Panc1 (cell line): ENCODE measurements at regions not wholly inside any gene's neighbourhood (a gene's known extent, or its start where the extent isn't known, plus 50 kb on each side); places are given as distances from the start of the nearest gene placed in this dataset.

Source experiments
- ATAC-seq: fragments of 200-7000 bp; cut with Tn5 transposase; 2 replicates; pipeline ENCODE4 v1.9.1; 2020; ENCODE audit warnings: mild to moderate bottlenecking, moderate library complexity
- BruUV-seq: library from RNA; stranded (reverse); fragments of 400-500 nt; replicated peaks from 2 replicates; lab custom pipeline; 2021; lab: Mats Ljungman, UMichigan
- CTCF ChIA-PET: fragments of 300-600 bp; sonication (Branson Sonifier 250); formaldehyde crosslinking; loops from one replicate; lab custom pipeline; 2022; ENCODE audit warnings: antibody characterized with exemption; lab: Charles Lee
- POLR2A ChIA-PET: fragments of 300-600 bp; sonication (Branson Sonifier 250); formaldehyde crosslinking; loops from one replicate; lab custom pipeline; 2022; ENCODE audit warnings: antibody characterized with exemption; lab: Charles Lee
- DNase-seq: peaks from one replicate; pipeline ENCODE4 v3.0.0-alpha.2; 2010; ENCODE audit warnings: low read depth, low spot score
- H3K27ac ChIP-seq: 2 replicates; pipeline ENCODE4 v1.5.1; 2011; ENCODE audit warnings: mild to moderate bottlenecking, low read length, inconsistent platforms
- H3K27me3 ChIP-seq: fragments of 200-500 bp; sonication (Bioruptor generic); 2 replicates; pipeline ENCODE4 v1.6.0; 2014; ENCODE audit warnings: low read length, inconsistent platforms; ENCODE audit not compliant: control insufficient read depth, insufficient read depth
- H3K36me3 ChIP-seq: fragments of 200-500 bp; sonication (Bioruptor generic); 2 replicates; pipeline ENCODE4 v1.5.1; 2014; ENCODE audit warnings: inconsistent platforms, mild to moderate bottlenecking, low read length, moderate library complexity; ENCODE audit not compliant: control insufficient read depth, insufficient read depth
- H3K4me1 ChIP-seq: 2 replicates; pipeline ENCODE4 v1.5.1; 2011; ENCODE audit warnings: inconsistent platforms, mild to moderate bottlenecking, low read length, moderate library complexity; ENCODE audit not compliant: control insufficient read depth, insufficient read depth
- H3K4me3 ChIP-seq, 2 experiments: 2 replicates each; pipeline ENCODE4 v1.5.1; 2011 to 2012; ENCODE audit warnings: low read depth in 2 of 2, low read length in 2 of 2, mild to moderate bottlenecking in 2 of 2, inconsistent platforms in 1 of 2, moderate library complexity in 1 of 2
- H3K9me3 ChIP-seq: fragments of 200-500 bp; sonication (Bioruptor generic); 2 replicates; pipeline ENCODE4 v1.5.1; 2014; ENCODE audit warnings: low read depth, mild to moderate bottlenecking, inconsistent platforms, low read length, moderate library complexity; ENCODE audit not compliant: control insufficient read depth, insufficient read depth
- CTCF ChIP-seq: fragments of 450-650 bp; IDR thresholded peaks from 2 replicates; pipeline ENCODE4 v1.5.1; 2017; ENCODE audit warnings: mild to moderate bottlenecking
- POLR2AphosphoS5 ChIP-seq: IDR thresholded peaks from 2 replicates; pipeline ENCODE4 v1.6.1; 2012; ENCODE audit warnings: mild to moderate bottlenecking, low read depth, low read length, moderate library complexity
- REST ChIP-seq, 2 experiments: IDR thresholded peaks; 2 replicates each; pipeline ENCODE4 v1.6.1; 2011 to 2012; ENCODE audit warnings: low read depth in 2 of 2, control low read depth in 1 of 2, low read length in 1 of 2, mild to moderate bottlenecking in 1 of 2, moderate library complexity in 1 of 2; ENCODE audit not compliant: insufficient read depth in 1 of 2
- SIN3A ChIP-seq: IDR thresholded peaks from 2 replicates; pipeline ENCODE4 v1.6.1; 2012; ENCODE audit warnings: low read depth, mild to moderate bottlenecking, low read length, moderate library complexity, borderline replicate concordance; ENCODE audit not compliant: insufficient read depth
- TCF7L2 ChIP-seq: IDR thresholded peaks from 2 replicates; pipeline ENCODE4 v1.6.1; 2011; ENCODE audit warnings: mild to moderate bottlenecking, low read depth, low read length, inconsistent platforms
- in situ Hi-C: cut with HindIII; loops from 2 replicates; pipeline ENCODE4 v1.10.0; 2016; ENCODE audit warnings: low sequenced_read_pairs, low pct_unique_long_range_greater_than_20kb
- intact Hi-C: fragments of 100-400 bp; cut with micrococcal nuclease; formaldehyde crosslinking; loops from one replicate; pipeline ENCODE4 v1.10.0; 2022; ENCODE audit not compliant: unreplicated experiment

- in situ Hi-C loops (no loop called here), intact Hi-C loops (no loop called here)
- no peaks in the 10 kb centered on the region for H3K36me3 ChIP-seq
- H3K27ac ChIP-seq, result no peak overlapping the region
- POLR2A ChIA-PET, result no interaction called here
- no peak for ATAC-seq
- TF ChIP-seq CTCF (no peak), REST (IDR thresholded peaks at IDR 0.05; ENCODE audit: insufficient read depth in 1 of 2, low read depth in 2 of 2, low read length in 1 of 2) (no peak), POLR2AphosphoS5 (no peak), SIN3A (no peak), TCF7L2 (no peak)
- CTCF ChIA-PET, result no interaction called here
- H3K27me3 ChIP-seq, result no peaks in the 10 kb centered on the region
- H3K4me3 ChIP-seq, result no peak overlapping the region
- 0 out of 2 replicates have a peak, but pooled peaks cover 1% of the 10 kb centered on the region for H3K4me1 ChIP-seq
- H3K9me3 ChIP-seq, result no peaks in the 10 kb centered on the region
- DNase-seq, result no peak
- BruUV-seq, result no TSS peak
Measured at GRCh38 chr11:71304491-71304890, 52.1 kb upstream of the SHANK2 start.

- BruUV-seq, result no TSS peak
- Histone ChIP-seq H3K36me3 (no peaks in the 10 kb centered on the region), H3K9me3 (no peaks in the 10 kb centered on the region), H3K27me3 (no peaks in the 10 kb centered on the region), H3K4me3 (no peak overlapping the region), H3K27ac (no peak overlapping the region), H3K4me1 (0 out of 2 replicates have a peak, but pooled peaks cover 6% of the 10 kb centered on the region)
- intact Hi-C loops, result no loop called here
- ATAC-seq (no peak), DNase-seq (no peak)
- ChIA-PET CTCF (no interaction called here), POLR2A (no interaction called here)
- in situ Hi-C loops, result no loop called here
- TF ChIP-seq SIN3A (no peak), CTCF (no peak), TCF7L2 (no peak), POLR2AphosphoS5 (no peak), REST (IDR thresholded peaks at IDR 0.05; ENCODE audit: insufficient read depth in 1 of 2, low read depth in 2 of 2, low read length in 1 of 2) (no peak)
Measured at GRCh38 chr11:71304045-71304444, 51.7 kb upstream of the SHANK2 start.
